Daoy (cell line): ENCODE measurements at regions not wholly inside any gene's neighbourhood (a gene's known extent, or its start where the extent isn't known, plus 50 kb on each side); places are given as distances from the start of the nearest gene placed in this dataset.
A peak's percentile ranks its signal among the peaks of the same experiment; 100 is the strongest.
"Not testable (repeated sequence)": the region's sequence is repeated elsewhere in the genome, so short reads cannot be mapped to it uniquely, and the experiment has no call there.

ENCODE experiments used
- DNase-seq: peaks from one replicate; pipeline ENCODE4 v3.0.0-alpha.2; 2015; ENCODE audit warnings: low read depth

DNA sequence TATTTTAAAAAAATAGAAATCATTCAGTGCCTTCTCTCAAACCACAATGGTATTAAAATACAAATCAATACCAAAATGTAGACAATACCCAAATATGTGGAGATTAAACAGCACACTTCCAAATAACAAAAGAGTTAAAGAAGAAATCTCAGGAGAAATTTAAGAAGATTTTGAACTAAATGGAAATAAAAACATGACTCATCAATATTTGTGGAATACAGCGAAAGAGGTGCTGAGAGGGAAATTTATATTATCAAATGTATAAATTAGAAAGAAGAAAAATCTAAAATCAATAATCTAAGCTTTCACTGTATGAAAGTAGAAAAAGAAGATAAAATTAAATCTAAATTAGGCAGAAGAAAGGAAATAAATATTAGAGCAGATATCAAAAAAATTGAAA lies 233.1 kb downstream of the RPIA start:
- no peak for DNase-seq

GRCh38 chr2:88925770-88926462 lies 234.4 kb downstream of the RPIA start:
- no peak for DNase-seq

- DNase-seq = no peak
Observed at GRCh38 chr2:88927128-88927527, 235.7 kb downstream of the RPIA start.

GRCh38 chr2:88930659-88931058 lies 239.2 kb downstream of the RPIA start:
- no peak for DNase-seq

DNA sequence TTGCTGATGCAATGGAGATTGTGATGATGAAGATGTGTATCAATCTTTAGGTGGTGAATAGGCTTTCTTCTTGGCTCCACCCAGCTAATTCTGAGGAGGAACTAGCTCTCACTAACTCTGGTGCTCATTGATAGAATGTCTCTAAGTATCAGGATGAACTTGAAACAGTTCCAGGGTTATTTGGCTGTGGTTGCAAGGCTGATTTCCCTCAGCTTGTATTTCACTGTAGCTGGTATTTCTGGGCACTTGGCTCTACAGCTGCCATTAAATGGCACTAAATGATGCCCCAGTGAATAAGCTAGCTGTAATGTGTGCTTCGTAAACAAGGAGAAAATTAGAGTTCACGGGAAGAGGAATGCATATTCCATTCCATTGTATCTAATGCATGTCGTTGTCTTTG lies 241.2 kb downstream of the RPIA start:
- no peak for DNase-seq

- no peak for DNase-seq
Observed at GRCh38 chr2:88933091-88933490, 241.6 kb downstream of the RPIA start.

DNA sequence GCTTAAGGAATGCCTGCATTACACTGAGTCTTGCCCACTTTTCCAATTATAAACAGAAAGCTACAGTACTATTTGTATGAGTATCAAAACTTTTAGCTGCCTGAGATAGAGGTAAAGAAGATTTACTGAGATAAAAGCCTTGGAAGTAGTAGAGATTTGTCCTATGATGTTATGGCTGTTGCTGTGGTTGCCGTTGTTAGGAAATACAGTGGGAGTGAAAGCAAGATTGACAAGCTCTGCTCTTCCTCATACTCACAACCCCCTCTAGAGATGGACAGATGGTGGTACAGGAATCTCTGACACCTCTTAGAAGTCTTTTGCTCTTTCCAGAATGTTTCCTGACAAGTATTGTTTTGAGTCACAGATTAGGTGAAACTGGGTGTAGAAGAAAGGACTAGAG lies 242.5 kb downstream of the RPIA start:
- DNase-seq = peak; percentile 11

DNA sequence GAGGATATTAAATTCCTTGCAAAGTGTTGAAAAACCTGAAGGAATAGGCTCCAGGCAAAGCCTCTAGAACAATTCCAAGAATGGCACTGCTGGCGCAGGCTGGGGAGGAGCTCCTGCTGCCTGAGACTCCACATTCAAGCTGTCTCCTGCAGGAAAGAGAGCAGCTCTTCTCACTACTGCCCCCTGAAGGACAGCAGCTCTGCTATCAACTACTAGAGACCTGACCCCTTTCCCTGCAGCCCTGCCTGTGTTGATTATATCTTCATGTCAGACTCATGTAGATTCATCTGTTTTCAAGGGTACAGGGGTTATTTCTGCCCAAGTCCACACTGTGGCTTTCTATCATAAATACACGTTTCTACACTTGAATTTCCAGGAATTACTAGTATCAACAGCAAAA lies 249.7 kb downstream of the RPIA start:
- DNase-seq = peak; percentile 34

DNA sequence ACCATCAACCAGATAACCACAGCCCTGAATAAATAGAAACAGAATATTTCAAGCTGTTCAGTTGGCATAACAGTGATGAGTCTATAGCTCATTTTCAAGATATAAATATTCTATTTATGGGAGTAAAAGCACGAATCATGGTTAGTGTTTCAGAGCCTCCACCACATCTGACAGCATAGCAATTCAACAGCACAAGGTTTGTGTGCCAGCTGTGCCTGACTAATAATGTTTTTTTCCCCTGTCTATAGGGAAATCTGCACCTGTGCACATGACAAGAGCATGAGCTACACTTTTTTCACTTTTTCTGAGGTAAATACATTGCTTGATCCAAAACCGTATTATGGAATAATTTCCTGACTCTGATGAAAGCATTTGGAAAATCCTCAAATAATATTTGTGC lies 251.3 kb downstream of the RPIA start:
- DNase-seq = no peak

DNA sequence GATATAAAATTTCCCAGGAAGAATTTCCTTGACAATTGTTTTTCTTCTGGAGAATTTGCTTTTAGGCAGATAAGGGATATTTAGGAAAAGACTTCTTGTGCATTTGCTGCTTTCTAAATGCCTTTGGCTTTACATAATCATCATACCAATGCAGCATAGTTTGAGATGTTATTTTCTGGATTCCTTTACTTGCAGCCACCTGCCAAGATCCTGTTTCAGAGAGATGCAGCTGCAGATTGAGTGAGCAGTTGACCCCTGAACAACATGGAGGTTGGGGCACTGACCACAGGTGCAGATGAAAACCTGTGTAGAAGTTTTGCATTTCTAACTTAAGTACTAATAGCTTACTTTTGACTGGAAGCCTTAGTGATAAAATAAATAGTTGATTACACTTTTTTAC lies 257.9 kb downstream of the RPIA start:
- DNase-seq = no peak

GRCh38 chr2:88950010-88950409 lies 258.5 kb downstream of the RPIA start:
- no peak for DNase-seq

DNA sequence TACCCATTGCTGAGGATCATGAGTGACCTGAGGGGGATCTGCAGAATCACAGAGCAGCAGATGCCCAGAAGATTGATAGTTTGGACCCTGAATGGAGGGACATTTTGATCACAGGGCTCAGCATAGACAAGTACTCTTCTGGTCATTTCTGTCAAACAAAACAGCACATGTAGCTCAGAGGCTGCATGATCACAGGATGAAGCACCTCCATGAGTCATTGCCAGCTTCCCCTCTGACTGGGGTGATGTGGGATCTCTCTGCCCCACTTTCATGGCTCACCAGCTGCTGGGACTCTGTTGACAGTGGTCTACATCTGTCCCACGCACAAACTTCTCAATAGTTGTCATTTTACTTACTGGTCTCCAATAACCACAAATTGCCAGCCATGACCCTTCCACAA lies 264.1 kb downstream of the RPIA start:
- peak; percentile 35 for DNase-seq

DNA sequence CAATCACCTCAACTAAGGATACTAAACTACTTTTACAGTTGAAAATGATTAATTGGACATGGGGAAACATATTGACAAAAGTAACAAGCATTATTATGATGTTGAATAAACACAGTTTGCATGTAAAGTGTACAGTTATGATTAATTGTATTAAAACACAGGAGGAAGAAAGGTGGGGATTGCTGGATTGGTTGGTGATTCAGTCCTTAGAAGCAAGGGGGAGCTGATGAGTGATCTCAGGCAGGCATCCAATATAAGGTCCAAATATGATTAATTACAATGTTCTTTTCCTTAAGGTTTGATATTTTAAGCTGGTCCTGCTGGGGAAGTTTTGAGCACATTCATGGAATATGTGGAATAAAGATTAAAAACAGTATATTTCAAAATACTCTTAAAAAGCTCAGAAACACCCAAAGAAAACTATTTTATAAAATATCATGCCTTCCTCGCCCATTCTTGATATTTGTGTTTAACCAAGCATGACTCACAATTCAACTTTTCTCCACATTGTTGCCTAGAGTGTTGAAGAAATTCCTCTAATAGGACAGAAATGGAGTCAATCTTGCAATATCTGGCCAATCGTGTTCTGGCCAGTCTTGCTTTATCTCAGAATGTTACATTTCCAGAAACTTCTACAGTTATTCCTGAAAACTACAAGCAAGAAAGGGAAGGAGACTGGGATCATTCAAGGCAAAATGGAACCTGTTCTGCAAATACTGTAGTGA lies 268.2 kb downstream of the RPIA start:
- DNase-seq = peak; percentile 18

- not testable (repeated sequence) for DNase-seq
Observed at GRCh38 chr2:88961323-88961722, 269.9 kb downstream of the RPIA start.

DNA sequence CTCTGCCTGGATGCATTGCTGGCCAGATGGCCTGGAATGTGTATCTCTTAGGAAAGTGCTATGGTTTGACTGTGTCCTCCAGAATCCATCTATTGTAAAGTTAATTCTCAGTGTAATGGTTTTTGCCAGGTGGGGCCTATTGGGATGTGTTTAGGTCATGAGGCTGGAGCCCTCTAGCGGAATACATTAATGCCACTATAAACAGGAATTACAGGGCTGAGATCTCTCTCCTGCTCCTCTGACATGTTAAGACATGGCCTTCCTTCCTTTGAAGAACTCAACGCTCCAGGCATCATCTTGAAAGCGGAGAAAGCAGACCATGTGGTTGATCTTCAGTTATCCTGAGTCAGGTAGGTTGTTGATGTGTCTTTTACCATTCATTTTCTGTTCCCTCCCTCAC lies 276.4 kb downstream of the RPIA start:
- DNase-seq = peak; percentile 8

- not testable (repeated sequence) for DNase-seq
Observed at GRCh38 chr2:88978011-88978410, 286.5 kb downstream of the RPIA start.

GRCh38 chr2:88978446-88978845 lies 287.0 kb downstream of the RPIA start:
- not testable (repeated sequence) for DNase-seq

DNA sequence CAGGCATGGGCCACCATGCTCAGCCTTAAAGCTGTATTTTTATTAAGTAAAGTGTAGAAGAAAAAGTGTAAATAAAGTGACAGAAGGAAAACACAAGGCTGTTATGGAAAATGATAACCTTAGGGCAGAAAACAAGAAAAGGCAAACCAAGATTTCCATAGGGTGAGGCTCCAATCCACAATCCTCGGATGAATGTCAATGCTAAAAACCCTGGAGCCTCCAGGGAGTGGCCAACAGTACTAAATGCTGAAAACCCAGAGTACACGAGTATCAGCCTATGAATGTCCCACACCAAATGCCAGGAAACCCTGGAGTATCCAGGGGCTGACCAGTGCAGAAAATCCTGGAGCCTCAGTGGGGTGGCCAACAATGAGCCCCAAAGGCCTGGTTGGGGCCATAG lies 292.6 kb downstream of the RPIA start:
- DNase-seq = not testable (repeated sequence)

DNA sequence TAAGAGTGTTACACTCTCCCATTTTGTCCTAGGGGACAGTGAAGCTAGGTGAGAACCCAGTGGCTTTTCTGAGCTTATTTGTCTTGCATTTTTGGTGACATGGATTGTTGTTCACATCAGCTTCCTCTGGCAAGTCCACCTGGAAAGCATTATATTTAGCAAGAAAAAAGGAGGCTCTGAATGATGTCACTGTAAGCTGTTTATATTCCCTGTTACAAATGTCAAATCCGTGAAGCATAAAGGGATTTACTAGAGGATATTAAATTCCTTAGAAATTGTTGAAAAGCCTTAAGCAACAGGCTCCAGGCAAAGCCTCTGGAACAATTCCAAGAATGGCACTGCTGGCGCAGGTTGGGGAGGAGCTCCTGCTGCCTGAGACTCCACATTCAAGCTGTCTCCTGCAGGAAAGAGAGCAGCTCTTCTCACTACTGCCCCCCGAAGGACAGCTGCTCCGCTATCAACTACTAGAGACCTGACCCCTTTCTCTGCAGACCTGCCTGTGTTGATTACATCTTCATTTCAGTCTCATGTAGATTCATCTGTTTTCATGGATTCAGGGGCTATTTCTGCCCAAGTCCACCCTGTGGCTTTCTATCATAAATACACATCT lies 295.4 kb downstream of the RPIA start:
- peak; percentile 17 for DNase-seq

DNA sequence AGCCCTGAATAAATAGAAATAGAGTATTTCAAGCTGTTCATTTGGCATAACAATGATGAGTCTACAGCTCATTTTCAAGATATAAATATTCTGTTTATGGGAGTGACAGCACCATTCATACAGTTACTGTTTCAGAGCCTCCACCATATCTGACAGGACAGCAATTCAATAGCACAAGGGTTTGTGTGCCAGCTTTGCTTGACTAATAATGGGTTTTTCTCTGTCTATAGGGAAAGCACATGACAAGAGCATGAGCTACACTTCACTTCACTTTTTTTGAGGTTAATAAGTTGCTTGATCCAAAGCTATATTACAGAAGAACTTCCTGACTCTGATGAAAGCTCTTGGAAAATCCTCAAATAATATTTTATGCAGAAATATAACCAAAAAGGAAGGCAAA lies 297.1 kb downstream of the RPIA start:
- not testable (repeated sequence) for DNase-seq

- DNase-seq = not testable (repeated sequence)
Observed at GRCh38 chr2:88992819-88993218, 301.3 kb downstream of the RPIA start.

DNA sequence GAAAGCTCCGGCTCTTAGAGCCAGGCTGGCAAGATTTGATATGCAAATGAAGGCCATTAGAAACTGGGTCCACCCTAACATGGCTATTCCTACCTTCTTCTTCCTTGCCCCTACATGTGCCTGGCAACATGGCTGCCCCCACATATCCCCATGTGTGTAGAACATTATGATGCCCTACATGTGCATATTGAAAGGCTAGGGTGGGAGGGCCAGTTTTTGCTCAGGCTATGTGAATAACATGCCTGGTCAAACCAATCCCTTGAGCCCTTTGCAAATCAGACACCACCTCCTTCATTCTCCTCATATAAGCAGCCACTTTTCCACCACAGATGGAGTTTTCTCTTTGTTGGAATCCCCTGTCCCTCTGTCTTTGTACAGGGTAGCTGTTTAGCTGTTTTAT lies 303.4 kb downstream of the RPIA start:
- DNase-seq = not testable (repeated sequence)

DNA sequence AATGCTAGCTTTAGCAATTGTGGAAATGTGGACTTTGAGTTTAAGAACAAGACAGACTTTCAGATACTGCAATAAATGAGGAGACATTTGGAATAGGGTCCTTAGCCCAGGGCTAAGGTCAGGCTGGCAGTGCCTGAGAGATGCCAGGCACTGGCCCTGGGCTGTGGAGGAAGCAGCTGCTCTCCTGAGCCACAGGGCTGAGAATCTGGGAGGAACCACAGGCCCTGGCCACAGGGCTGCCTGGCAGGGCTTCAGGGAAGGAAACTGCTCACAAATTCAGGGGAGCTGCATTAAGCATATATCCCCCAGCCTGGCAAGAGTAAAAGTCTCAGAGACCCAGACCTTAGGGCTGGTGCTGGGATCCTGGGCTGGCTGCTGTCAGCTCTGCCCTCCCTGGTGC lies 305.1 kb downstream of the RPIA start:
- DNase-seq = not testable (repeated sequence)
